ENCODE measurements at regions not wholly inside any gene's neighbourhood (a gene's known extent, or its start where the extent isn't known, plus 50 kb on each side); places are given as distances from the start of the nearest gene placed in this dataset.
A peak's percentile ranks its signal among the peaks of the same experiment; 100 is the strongest.

- H3K9me3 Mint-ChIP-seq (ENCODE audit: low read depth): peaks cover 1% of the 10 kb centered on the region
- H3K4me3 Mint-ChIP-seq (ENCODE audit: low read depth): no peak overlapping the region
- H3K27me3 Mint-ChIP-seq: no peaks in the 10 kb centered on the region
- peaks cover 2% of the 10 kb centered on the region for H3K4me1 Mint-ChIP-seq (ENCODE audit: low read depth)
- no peak overlapping the region for H3K27ac Mint-ChIP-seq
- H3K36me3 Mint-ChIP-seq (ENCODE audit: insufficient read depth): no peaks in the 10 kb centered on the region
- no peak for TF ChIP-seq CTCF (IDR thresholded peaks at IDR 0.05; ENCODE audit: unreplicated experiment)
- no peak for DNase-seq (ENCODE audit: low spot score, unreplicated experiment)
Observed at GRCh38 chr5:157999696-158000095, 140.8 kb upstream of the CLINT1 start.

- TF ChIP-seq CTCF (IDR thresholded peaks at IDR 0.05; ENCODE audit: unreplicated experiment): no peak
- Mint-ChIP-seq H3K36me3 (ENCODE audit: insufficient read depth) (no peaks in the 10 kb centered on the region), H3K9me3 (ENCODE audit: low read depth) (no peaks in the 10 kb centered on the region), H3K4me1 (ENCODE audit: low read depth) (peaks cover 5% of the 10 kb centered on the region), H3K27me3 (no peaks in the 10 kb centered on the region), H3K4me3 (ENCODE audit: low read depth) (no peak overlapping the region), H3K27ac (peak overlapping the region; percentile 19)
- DNase-seq (ENCODE audit: low spot score, unreplicated experiment): no peak
Observed at GRCh38 chr5:157997991-157998504, 139.1 kb upstream of the CLINT1 start.

GRCh38 chr5:157994906-157995519, 136.1 kb upstream of the CLINT1 start:
- peak; percentile 80 for TF ChIP-seq CTCF (IDR thresholded peaks at IDR 0.05; ENCODE audit: unreplicated experiment)
- peak; percentile 59 for DNase-seq (ENCODE audit: low spot score, unreplicated experiment)
- no peaks in the 10 kb centered on the region for H3K9me3 Mint-ChIP-seq (ENCODE audit: low read depth)
- no peaks in the 10 kb centered on the region for H3K36me3 Mint-ChIP-seq (ENCODE audit: insufficient read depth)
- H3K4me1 Mint-ChIP-seq (ENCODE audit: low read depth): peaks cover 5% of the 10 kb centered on the region
- H3K27ac Mint-ChIP-seq: no peak overlapping the region
- H3K27me3 Mint-ChIP-seq: no peaks in the 10 kb centered on the region
- H3K4me3 Mint-ChIP-seq (ENCODE audit: low read depth): no peak overlapping the region

- no peak for DNase-seq (ENCODE audit: low spot score, unreplicated experiment)
- no peaks in the 10 kb centered on the region for H3K27me3 Mint-ChIP-seq
- H3K27ac Mint-ChIP-seq: no peak overlapping the region
- TF ChIP-seq CTCF (IDR thresholded peaks at IDR 0.05; ENCODE audit: unreplicated experiment): no peak
- peaks cover 5% of the 10 kb centered on the region for H3K4me1 Mint-ChIP-seq (ENCODE audit: low read depth)
- H3K9me3 Mint-ChIP-seq (ENCODE audit: low read depth): no peaks in the 10 kb centered on the region
- no peaks in the 10 kb centered on the region for H3K36me3 Mint-ChIP-seq (ENCODE audit: insufficient read depth)
- H3K4me3 Mint-ChIP-seq (ENCODE audit: low read depth): no peak overlapping the region
Observed at GRCh38 chr5:157993986-157994691, 135.2 kb upstream of the CLINT1 start.

- Mint-ChIP-seq H3K4me3 (ENCODE audit: low read depth) (no peak overlapping the region), H3K9me3 (ENCODE audit: low read depth) (no peaks in the 10 kb centered on the region), H3K4me1 (ENCODE audit: low read depth) (peaks cover 5% of the 10 kb centered on the region), H3K27ac (no peak overlapping the region), H3K27me3 (no peaks in the 10 kb centered on the region), H3K36me3 (ENCODE audit: insufficient read depth) (no peaks in the 10 kb centered on the region)
- DNase-seq (ENCODE audit: low spot score, unreplicated experiment): no peak
- no peak for TF ChIP-seq CTCF (IDR thresholded peaks at IDR 0.05; ENCODE audit: unreplicated experiment)
Observed at GRCh38 chr5:157993201-157993600, 134.3 kb upstream of the CLINT1 start.
